GM18508 (cell line): ENCODE measurements at regions not wholly inside any gene's neighbourhood (a gene's known extent, or its start where the extent isn't known, plus 50 kb on each side); places are given as distances from the start of the nearest gene placed in this dataset.

Source experiments
- ATAC-seq: cut with Tn5 transposase; IDR thresholded peaks from one replicate; pipeline ENCODE4 v1.9.1; 2021; ENCODE audit warnings: moderate number of reproducible peaks; ENCODE audit not compliant: insufficient read depth, unreplicated experiment

- no peak for ATAC-seq
Observed at GRCh38 chr16:59432896-59433295, 698.8 kb upstream of the GOT2 start.

- no peak for ATAC-seq
Observed at GRCh38 chr16:59432276-59432675, 698.2 kb upstream of the GOT2 start.

- ATAC-seq = no peak
Observed at GRCh38 chr16:59424714-59425273, 690.7 kb upstream of the GOT2 start.

GRCh38 chr16:59411961-59412841, 678.1 kb upstream of the GOT2 start:
- no peak for ATAC-seq

- ATAC-seq = no peak
Observed at GRCh38 chr16:59410451-59410850, 676.3 kb upstream of the GOT2 start.

- no peak for ATAC-seq
Observed at GRCh38 chr16:59405802-59406201, 671.7 kb upstream of the GOT2 start.

- ATAC-seq = no peak
Observed at GRCh38 chr16:59404509-59404908, 670.4 kb upstream of the GOT2 start.

GRCh38 chr16:59400830-59401229, 666.7 kb upstream of the GOT2 start:
- ATAC-seq = no peak

- ATAC-seq = no peak
Observed at GRCh38 chr16:59397638-59398037, 663.5 kb upstream of the GOT2 start.

- no peak for ATAC-seq
Observed at GRCh38 chr16:59394526-59394925, 660.4 kb upstream of the GOT2 start.

- no peak for ATAC-seq
Observed at GRCh38 chr16:59392911-59393310, 658.8 kb upstream of the GOT2 start.

GRCh38 chr16:59391617-59392364, 657.7 kb upstream of the GOT2 start:
- no peak for ATAC-seq

GRCh38 chr16:59385959-59386358, 651.8 kb upstream of the GOT2 start:
- no peak for ATAC-seq

GRCh38 chr16:59385491-59385890, 651.4 kb upstream of the GOT2 start:
- ATAC-seq = no peak

- no peak for ATAC-seq
Observed at GRCh38 chr16:59373632-59374031, 639.5 kb upstream of the GOT2 start.

- no peak for ATAC-seq
Observed at GRCh38 chr16:59370717-59371116, 636.6 kb upstream of the GOT2 start.

- ATAC-seq = no peak
Observed at GRCh38 chr16:59369523-59369922, 635.4 kb upstream of the GOT2 start.

GRCh38 chr16:59368586-59368985, 634.5 kb upstream of the GOT2 start:
- ATAC-seq = no peak

- no peak for ATAC-seq
Observed at GRCh38 chr16:59356709-59357108, 622.6 kb upstream of the GOT2 start.

- no peak for ATAC-seq
Observed at GRCh38 chr16:59356144-59356543, 622.0 kb upstream of the GOT2 start.

GRCh38 chr16:59355704-59356103, 621.6 kb upstream of the GOT2 start:
- ATAC-seq = no peak
